ENCODE measurements at regions not wholly inside any gene's neighbourhood (a gene's known extent, or its start where the extent isn't known, plus 50 kb on each side); places are given as distances from the start of the nearest gene placed in this dataset.
"Not testable (repeated sequence)": the region's sequence is repeated elsewhere in the genome, so short reads cannot be mapped to it uniquely, and the experiment has no call there.

DNA sequence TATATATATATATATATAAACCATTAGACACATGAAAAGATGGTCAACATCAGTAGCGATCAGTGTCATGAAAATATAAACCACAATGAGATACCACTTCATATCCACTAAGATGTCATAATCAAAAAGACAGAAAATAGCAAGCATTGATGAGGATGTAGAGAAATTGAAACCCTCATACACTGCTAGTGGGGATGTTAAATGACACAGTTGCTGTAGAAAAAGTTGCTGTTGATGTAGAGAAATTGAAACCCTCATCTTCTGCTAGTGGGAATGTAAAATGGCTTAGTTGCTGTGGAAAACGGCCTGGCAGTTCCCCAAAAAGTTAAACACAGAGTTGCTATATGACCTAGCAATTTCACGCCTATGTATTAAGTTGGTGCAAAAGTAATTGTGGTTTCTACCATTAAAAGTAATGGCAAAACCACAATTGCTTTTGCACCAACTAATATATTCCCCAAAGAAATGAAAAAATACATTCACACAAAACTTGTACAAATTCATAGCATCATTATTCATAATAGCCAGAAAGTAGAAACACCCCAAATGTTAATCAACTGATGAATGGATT lies 120.5 kb upstream of the ZWINT start:
- DNase-seq: no peak
- no peaks in the 10 kb centered on the region for H3K27me3 ChIP-seq (ENCODE audit: low read length)
- H2AFZ ChIP-seq (ENCODE audit: low read length): no peak overlapping the region
- H3K9ac ChIP-seq (ENCODE audit: low read length): no peak overlapping the region
- no peaks in the 10 kb centered on the region for H3K36me3 ChIP-seq (ENCODE audit: insufficient read depth, low read length)
- H3K27ac ChIP-seq (ENCODE audit: low read length): no peak overlapping the region
- no peak overlapping the region for H3K4me3 ChIP-seq (ENCODE audit: low read length)
- no peaks in the 10 kb centered on the region for H3K4me1 ChIP-seq (ENCODE audit: low read length)
- H4K20me1 ChIP-seq (ENCODE audit: insufficient read depth, low read depth, low read length): no peaks in the 10 kb centered on the region
- H3K9me3 ChIP-seq (ENCODE audit: low read length): peaks cover 23% of the 10 kb centered on the region
- no peak overlapping the region for H3K4me2 ChIP-seq (ENCODE audit: low read depth, low read length, poor library complexity, severe bottlenecking)
- no peaks in the 10 kb centered on the region for H3K9me2 ChIP-seq (replicated peaks; ENCODE audit: insufficient read depth, low read length)
- H3K79me2 ChIP-seq (ENCODE audit: low read length): no peaks in the 10 kb centered on the region

- Histone ChIP-seq H3K27me3 (ENCODE audit: low read length) (no peaks in the 10 kb centered on the region), H4K20me1 (ENCODE audit: insufficient read depth, low read depth, low read length) (no peaks in the 10 kb centered on the region), H3K79me2 (ENCODE audit: low read length) (no peaks in the 10 kb centered on the region)
Observed at GRCh38 chr10:56472978-56473377, 111.9 kb upstream of the ZWINT start.

DNA sequence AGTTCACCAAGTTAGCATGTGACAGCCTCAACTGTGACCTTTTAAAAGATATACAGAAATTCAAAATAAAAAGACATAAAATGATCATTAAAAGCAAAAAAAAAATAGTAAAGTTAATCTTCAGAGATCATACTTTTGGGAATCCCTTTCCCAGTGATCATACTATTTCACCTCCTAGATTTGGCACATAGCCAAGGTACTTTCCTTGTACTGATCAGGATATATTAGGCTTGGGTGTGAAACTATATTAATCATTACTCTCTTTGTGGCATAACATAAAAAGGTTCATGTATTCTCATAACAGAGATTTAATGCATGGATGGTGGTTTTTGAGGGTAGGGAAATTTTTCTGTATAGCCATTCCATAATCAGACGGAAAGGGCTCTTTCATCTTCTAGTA lies 109.6 kb upstream of the ZWINT start:
- no peak overlapping the region for H3K4me2 ChIP-seq (ENCODE audit: low read depth, low read length, poor library complexity, severe bottlenecking)
- H3K79me2 ChIP-seq (ENCODE audit: low read length): no peaks in the 10 kb centered on the region
- no peaks in the 10 kb centered on the region for H3K4me1 ChIP-seq (ENCODE audit: low read length)
- H3K36me3 ChIP-seq (ENCODE audit: insufficient read depth, low read length): no peaks in the 10 kb centered on the region
- no peak overlapping the region for H3K27ac ChIP-seq (ENCODE audit: low read length)
- no peaks in the 10 kb centered on the region for H3K9me2 ChIP-seq (replicated peaks; ENCODE audit: insufficient read depth, low read length)
- H3K27me3 ChIP-seq (ENCODE audit: low read length): no peaks in the 10 kb centered on the region
- no peak overlapping the region for H2AFZ ChIP-seq (ENCODE audit: low read length)
- DNase-seq: no peak
- H3K9me3 ChIP-seq (ENCODE audit: low read length): peaks cover 23% of the 10 kb centered on the region
- no peak overlapping the region for H3K9ac ChIP-seq (ENCODE audit: low read length)
- H3K4me3 ChIP-seq (ENCODE audit: low read length): no peak overlapping the region
- H4K20me1 ChIP-seq (ENCODE audit: insufficient read depth, low read depth, low read length): no peaks in the 10 kb centered on the region

More at GRCh38 chr10:56472978-56473377, 111.9 kb upstream of the ZWINT start:
- H3K9me3 ChIP-seq (ENCODE audit: low read length): peaks cover 34% of the 10 kb centered on the region
- no peak overlapping the region for H3K27ac ChIP-seq (ENCODE audit: low read length)
- no peak for DNase-seq
- no peaks in the 10 kb centered on the region for H3K36me3 ChIP-seq (ENCODE audit: insufficient read depth, low read length)
- no peak overlapping the region for H3K4me2 ChIP-seq (ENCODE audit: low read depth, low read length, poor library complexity, severe bottlenecking)
- H3K9ac ChIP-seq (ENCODE audit: low read length): no peak overlapping the region
- no peaks in the 10 kb centered on the region for H3K9me2 ChIP-seq (replicated peaks; ENCODE audit: insufficient read depth, low read length)
- no peak overlapping the region for H2AFZ ChIP-seq (ENCODE audit: low read length)
- H3K4me3 ChIP-seq (ENCODE audit: low read length): no peak overlapping the region
- H3K4me1 ChIP-seq (ENCODE audit: low read length): no peaks in the 10 kb centered on the region

GRCh38 chr10:56469482-56469881 lies 108.4 kb upstream of the ZWINT start:
- no peaks in the 10 kb centered on the region for H3K4me1 ChIP-seq (ENCODE audit: low read length)
- H4K20me1 ChIP-seq (ENCODE audit: insufficient read depth, low read depth, low read length): no peaks in the 10 kb centered on the region
- no peak overlapping the region for H3K4me3 ChIP-seq (ENCODE audit: low read length)
- DNase-seq: no peak
- no peak overlapping the region for H3K4me2 ChIP-seq (ENCODE audit: low read depth, low read length, poor library complexity, severe bottlenecking)
- H3K9me3 ChIP-seq (ENCODE audit: low read length): peaks cover 20% of the 10 kb centered on the region
- no peaks in the 10 kb centered on the region for H3K27me3 ChIP-seq (ENCODE audit: low read length)
- H3K36me3 ChIP-seq (ENCODE audit: insufficient read depth, low read length): no peaks in the 10 kb centered on the region
- no peaks in the 10 kb centered on the region for H3K79me2 ChIP-seq (ENCODE audit: low read length)
- no peaks in the 10 kb centered on the region for H3K9me2 ChIP-seq (replicated peaks; ENCODE audit: insufficient read depth, low read length)
- no peak overlapping the region for H3K27ac ChIP-seq (ENCODE audit: low read length)
- no peak overlapping the region for H3K9ac ChIP-seq (ENCODE audit: low read length)
- no peak overlapping the region for H2AFZ ChIP-seq (ENCODE audit: low read length)

- no peak overlapping the region for H2AFZ ChIP-seq (ENCODE audit: low read length)
- no peak overlapping the region for H3K9ac ChIP-seq (ENCODE audit: low read length)
- H3K36me3 ChIP-seq (ENCODE audit: insufficient read depth, low read length): no peaks in the 10 kb centered on the region
- H3K4me3 ChIP-seq (ENCODE audit: low read length): no peak overlapping the region
- H3K79me2 ChIP-seq (ENCODE audit: low read length): no peaks in the 10 kb centered on the region
- peaks cover 14% of the 10 kb centered on the region for H3K9me3 ChIP-seq (ENCODE audit: low read length)
- H3K4me2 ChIP-seq (ENCODE audit: low read depth, low read length, poor library complexity, severe bottlenecking): no peak overlapping the region
- no peaks in the 10 kb centered on the region for H3K9me2 ChIP-seq (replicated peaks; ENCODE audit: insufficient read depth, low read length)
- no peak overlapping the region for H3K27ac ChIP-seq (ENCODE audit: low read length)
- H3K4me1 ChIP-seq (ENCODE audit: low read length): no peaks in the 10 kb centered on the region
- no peaks in the 10 kb centered on the region for H3K27me3 ChIP-seq (ENCODE audit: low read length)
- no peaks in the 10 kb centered on the region for H4K20me1 ChIP-seq (ENCODE audit: insufficient read depth, low read depth, low read length)
- DNase-seq: no peak
Observed at GRCh38 chr10:56466005-56466404, 104.9 kb upstream of the ZWINT start.

DNA sequence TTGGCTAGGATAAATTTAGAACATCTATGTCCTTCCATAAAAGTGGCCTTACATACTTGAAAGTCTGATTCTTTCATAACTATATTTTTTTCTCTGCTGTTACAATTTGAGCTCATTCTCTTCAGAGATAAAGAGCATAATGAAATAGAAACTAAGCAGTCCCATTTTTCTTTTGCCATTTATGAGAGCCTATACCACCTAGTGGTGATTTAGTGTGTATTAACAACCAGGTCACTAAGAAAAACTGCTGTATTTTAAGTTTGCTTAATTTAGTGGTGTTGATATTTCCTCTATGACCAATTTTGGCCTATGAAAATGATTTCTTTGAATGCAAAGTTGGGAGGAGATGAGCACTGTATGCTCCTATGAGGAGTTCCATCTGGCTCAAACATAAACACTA lies 88.7 kb upstream of the ZWINT start:
- H3K36me3 ChIP-seq (ENCODE audit: insufficient read depth, low read length): no peaks in the 10 kb centered on the region
- H3K4me1 ChIP-seq (ENCODE audit: low read length): no peaks in the 10 kb centered on the region
- no peak overlapping the region for H3K9ac ChIP-seq (ENCODE audit: low read length)
- no peak overlapping the region for H3K27ac ChIP-seq (ENCODE audit: low read length)
- no peak overlapping the region for H2AFZ ChIP-seq (ENCODE audit: low read length)
- H3K27me3 ChIP-seq (ENCODE audit: low read length): no peaks in the 10 kb centered on the region
- peak; percentile 41 for DNase-seq
- H4K20me1 ChIP-seq (ENCODE audit: insufficient read depth, low read depth, low read length): no peaks in the 10 kb centered on the region
- H3K4me3 ChIP-seq (ENCODE audit: low read length): no peak overlapping the region
- H3K9me3 ChIP-seq (ENCODE audit: low read length): peaks cover 12% of the 10 kb centered on the region; the same call in 1 of the 2 replicates
- no peak overlapping the region for H3K4me2 ChIP-seq (ENCODE audit: low read depth, low read length, poor library complexity, severe bottlenecking)
- H3K79me2 ChIP-seq (ENCODE audit: low read length): no peaks in the 10 kb centered on the region
- H3K9me2 ChIP-seq (replicated peaks; ENCODE audit: insufficient read depth, low read length): no peaks in the 10 kb centered on the region

GRCh38 chr10:56447613-56448012 lies 86.6 kb upstream of the ZWINT start:
- not testable (repeated sequence) for DNase-seq; H3K9me3 ChIP-seq (ENCODE audit: low read length); H3K79me2 ChIP-seq (ENCODE audit: low read length); H3K4me2 ChIP-seq (ENCODE audit: low read depth, low read length, poor library complexity, severe bottlenecking); H3K9ac ChIP-seq (ENCODE audit: low read length); H2AFZ ChIP-seq (ENCODE audit: low read length); H3K4me3 ChIP-seq (ENCODE audit: low read length); H3K9me2 ChIP-seq (replicated peaks; ENCODE audit: insufficient read depth, low read length); H3K4me1 ChIP-seq (ENCODE audit: low read length); H3K27me3 ChIP-seq (ENCODE audit: low read length); H3K27ac ChIP-seq (ENCODE audit: low read length); H4K20me1 ChIP-seq (ENCODE audit: insufficient read depth, low read depth, low read length); H3K36me3 ChIP-seq (ENCODE audit: insufficient read depth, low read length)

GRCh38 chr10:56441337-56441736 lies 80.3 kb upstream of the ZWINT start:
- H2AFZ ChIP-seq (ENCODE audit: low read length); H3K79me2 ChIP-seq (ENCODE audit: low read length): not testable (repeated sequence)

More at GRCh38 chr10:56441337-56441736, 80.3 kb upstream of the ZWINT start:
- not testable (repeated sequence) for H3K27ac ChIP-seq (ENCODE audit: low read length); H3K4me3 ChIP-seq (ENCODE audit: low read length); H3K4me2 ChIP-seq (ENCODE audit: low read depth, low read length, poor library complexity, severe bottlenecking); H3K27me3 ChIP-seq (ENCODE audit: low read length); DNase-seq; H3K9ac ChIP-seq (ENCODE audit: low read length); H3K4me1 ChIP-seq (ENCODE audit: low read length); H4K20me1 ChIP-seq (ENCODE audit: insufficient read depth, low read depth, low read length); H3K36me3 ChIP-seq (ENCODE audit: insufficient read depth, low read length); H3K9me2 ChIP-seq (replicated peaks; ENCODE audit: insufficient read depth, low read length); H3K9me3 ChIP-seq (ENCODE audit: low read length)
